OCI-LY7 (cell line): ENCODE measurements at regions not wholly inside any gene's neighbourhood (a gene's known extent, or its start where the extent isn't known, plus 50 kb on each side); places are given as distances from the start of the nearest gene placed in this dataset.

Source experiments
- BruUV-seq: library from RNA; stranded (reverse); fragments of 400-500 nt; replicated peaks from 2 replicates; lab custom pipeline; 2021; lab: Mats Ljungman, UMichigan
- CTCF ChIA-PET: fragments of 300-600 bp; sonication (Branson Sonifier 250); formaldehyde crosslinking; loops from one replicate; lab custom pipeline; 2022; ENCODE audit warnings: antibody characterized with exemption; ENCODE audit not compliant: unreplicated experiment; lab: Charles Lee
- POLR2A ChIA-PET: fragments of 300-600 bp; sonication (Branson Sonifier 250); formaldehyde crosslinking; loops from one replicate; lab custom pipeline; 2022; ENCODE audit warnings: antibody characterized with exemption; lab: Charles Lee
- DNase-seq: peaks from one replicate; pipeline ENCODE4 v3.0.0-alpha.2; 2015; ENCODE audit warnings: low spot score
- H2AFZ ChIP-seq: fragments of 200-600 bp; sonication (generic), shearing (Covaris generic); 2 replicates; pipeline ENCODE4 v1.6.1; 2014; ENCODE audit warnings: mild to moderate bottlenecking, antibody characterized with exemption, low read length, moderate library complexity
- H3K27ac ChIP-seq: fragments of 200-600 bp; sonication (generic); 2 replicates; pipeline ENCODE4 v1.5.1; 2014; ENCODE audit warnings: mixed run types, low read depth, mild to moderate bottlenecking, moderate library complexity, low read length, inconsistent platforms; ENCODE audit not compliant: poor library complexity, severe bottlenecking
- H3K36me3 ChIP-seq: fragments of 200-600 bp; sonication (generic); 2 replicates; pipeline ENCODE4 v1.6.1; 2014; ENCODE audit warnings: mild to moderate bottlenecking, antibody characterized with exemption, low read length, moderate library complexity, mixed read lengths; ENCODE audit not compliant: insufficient read depth
- H3K4me1 ChIP-seq: fragments of 200-600 bp; sonication (generic); 2 replicates; pipeline ENCODE4 v1.5.1; 2014; ENCODE audit warnings: mild to moderate bottlenecking, low read length; ENCODE audit not compliant: insufficient read depth, poor library complexity, severe bottlenecking
- H3K4me2 ChIP-seq: fragments of 200-600 bp; sonication (generic); 2 replicates; pipeline ENCODE4 v1.6.1; 2014; ENCODE audit warnings: mild to moderate bottlenecking, low read length
- H3K4me3 ChIP-seq: fragments of 200-600 bp; sonication (generic); 2 replicates; pipeline ENCODE4 v1.5.1; 2014; ENCODE audit warnings: mild to moderate bottlenecking, low read depth, low read length; ENCODE audit not compliant: poor library complexity, severe bottlenecking
- H3K79me2 ChIP-seq: fragments of 200-600 bp; sonication (generic); 2 replicates; pipeline ENCODE4 v1.6.1; 2016; ENCODE audit warnings: low read depth, mild to moderate bottlenecking, low read length, moderate library complexity, mixed read lengths; ENCODE audit not compliant: insufficient read depth
- H3K9me2 ChIP-seq: fragments of 200-600 bp; sonication (generic); 2 replicates; pipeline ENCODE4 v1.6.1; 2016; ENCODE audit warnings: mild to moderate bottlenecking, low read length, mixed read lengths; ENCODE audit not compliant: insufficient read depth
- H3K9me3 ChIP-seq: fragments of 200-600 bp; sonication (generic); 2 replicates; pipeline ENCODE4 v1.6.1; 2014; ENCODE audit warnings: mild to moderate bottlenecking, mixed run types, low read length, mixed read lengths
- H4K20me1 ChIP-seq: fragments of 200-600 bp; sonication (generic); 2 replicates; pipeline ENCODE4 v1.6.1; 2014; ENCODE audit warnings: mild to moderate bottlenecking, antibody characterized with exemption, low read length, moderate library complexity, mixed read lengths; ENCODE audit not compliant: insufficient read depth
- CTCF ChIP-seq: fragments of 200-600 bp; sonication (generic); conservative IDR thresholded peaks from 2 replicates; pipeline ENCODE4 v1.5.1; 2014; ENCODE audit warnings: mild to moderate bottlenecking, antibody characterized with exemption, low read length, moderate library complexity, mixed read lengths
- EZH2phosphoT487 ChIP-seq: fragments of 200-600 bp; sonication (generic); IDR thresholded peaks from 2 replicates; pipeline ENCODE4 v1.6.1; 2018; ENCODE audit warnings: low read depth, borderline replicate concordance, mild to moderate bottlenecking, mixed run types, antibody characterized with exemption, low read length, moderate library complexity, mixed read lengths
- intact Hi-C: fragments of 100-400 bp; cut with micrococcal nuclease; formaldehyde crosslinking; loops from one replicate; pipeline ENCODE4 v1.10.0; 2022; ENCODE audit not compliant: unreplicated experiment

GRCh38 chr3:44173263-44173662 lies 68.4 kb upstream of the TOPAZ1 start:
- Histone ChIP-seq H2AFZ (no peak overlapping the region), H3K4me2 (no peak overlapping the region), H3K4me3 (no peak overlapping the region), H3K36me3 (no peaks in the 10 kb centered on the region), H3K27ac (no peak overlapping the region), H3K4me1 (no peaks in the 10 kb centered on the region), H3K79me2 (no peaks in the 10 kb centered on the region), H4K20me1 (no peaks in the 10 kb centered on the region), H3K9me2 (no peaks in the 10 kb centered on the region), H3K9me3 (no peaks in the 10 kb centered on the region)
- DNase-seq, result no peak
- ChIA-PET POLR2A (no interaction called here), CTCF (no interaction called here)
- BruUV-seq, result no TSS peak
- intact Hi-C loops, result no loop called here
- TF ChIP-seq EZH2phosphoT487 (no peak), CTCF (no peak)

DNA sequence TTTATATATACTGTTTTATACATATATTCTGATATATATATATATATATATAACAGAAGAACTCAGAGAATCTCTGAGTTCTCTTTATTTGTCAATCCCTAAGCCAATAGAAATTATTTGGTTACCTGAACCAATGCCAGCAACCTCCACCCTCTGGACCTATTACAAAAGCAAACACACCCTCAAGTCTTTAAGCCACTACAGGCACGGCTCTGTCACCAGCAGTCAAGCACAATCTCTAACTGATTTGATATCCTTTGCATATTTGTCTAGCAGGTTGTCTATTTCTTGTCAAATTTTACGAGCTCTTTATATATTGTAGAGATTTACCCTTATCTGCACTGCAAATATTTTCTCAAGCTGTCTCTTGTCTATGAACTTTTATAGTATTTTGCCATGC lies 66.6 kb upstream of the TOPAZ1 start:
- Histone ChIP-seq H3K9me2 (no peaks in the 10 kb centered on the region), H2AFZ (no peak overlapping the region), H3K4me1 (no peaks in the 10 kb centered on the region), H4K20me1 (no peaks in the 10 kb centered on the region), H3K9me3 (no peaks in the 10 kb centered on the region), H3K4me2 (no peak overlapping the region), H3K36me3 (no peaks in the 10 kb centered on the region), H3K27ac (no peak overlapping the region), H3K4me3 (no peak overlapping the region), H3K79me2 (no peaks in the 10 kb centered on the region)
- intact Hi-C loops, result no loop called here
- no peak for TF ChIP-seq EZH2phosphoT487
- TF ChIP-seq CTCF, result no peak
- no peak for DNase-seq
- no TSS peak for BruUV-seq
- ChIA-PET POLR2A (interaction anchor here (0.7 kb wide), 1 partner anchor 31 kb away, joined by 4 read pairs; no protein-coding TSS in a partner anchor), CTCF (no interaction called here)

DNA sequence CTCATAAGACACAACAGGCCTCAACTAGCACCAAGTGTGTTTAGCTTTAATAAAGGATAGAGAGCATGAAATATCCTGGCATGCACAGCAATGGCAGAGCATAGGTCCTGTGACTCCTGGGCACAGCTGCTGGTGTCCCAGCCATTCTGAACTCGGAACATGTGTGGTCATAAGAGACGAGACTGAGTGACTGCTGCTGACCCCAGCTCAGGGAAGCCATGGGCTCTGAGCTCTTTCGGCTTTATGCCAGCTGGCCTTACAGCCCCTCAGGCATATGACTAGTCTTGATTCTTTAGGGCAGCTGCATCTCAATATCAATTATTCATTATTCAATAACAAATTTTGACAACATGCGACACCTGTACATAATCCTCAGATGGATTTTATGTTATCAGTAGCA lies 62.4 kb upstream of the TOPAZ1 start:
- Histone ChIP-seq H3K9me2 (no peaks in the 10 kb centered on the region), H3K4me1 (peaks cover 5% of the 10 kb centered on the region), H3K27ac (no peak overlapping the region), H4K20me1 (no peaks in the 10 kb centered on the region), H2AFZ (no peak overlapping the region), H3K79me2 (no peaks in the 10 kb centered on the region), H3K4me2 (no peak overlapping the region), H3K9me3 (no peaks in the 10 kb centered on the region), H3K4me3 (no peak overlapping the region), H3K36me3 (no peaks in the 10 kb centered on the region)
- BruUV-seq, result no TSS peak
- DNase-seq, result no peak
- intact Hi-C loops, result no loop called here
- POLR2A ChIA-PET, result interaction anchor here (0.6 to 0.9 kb wide), 2 partner anchors 129 to 600 kb away, joined by 3 read pairs; no protein-coding TSS in a partner anchor
- CTCF ChIA-PET, result no interaction called here
- TF ChIP-seq CTCF (no peak), EZH2phosphoT487 (no peak)
